Islet of Langerhans (tissue), 1 donor: ENCODE measurements at regions not wholly inside any gene's neighbourhood (a gene's known extent, or its start where the extent isn't known, plus 50 kb on each side); places are given as distances from the start of the nearest gene placed in this dataset.

ENCODE experiments used
- FAIRE-seq: peaks from one replicate; lab custom pipeline; 2011; peaks lifted over from hg19 to GRCh38; lab: Jason Lieb, UNC

DNA sequence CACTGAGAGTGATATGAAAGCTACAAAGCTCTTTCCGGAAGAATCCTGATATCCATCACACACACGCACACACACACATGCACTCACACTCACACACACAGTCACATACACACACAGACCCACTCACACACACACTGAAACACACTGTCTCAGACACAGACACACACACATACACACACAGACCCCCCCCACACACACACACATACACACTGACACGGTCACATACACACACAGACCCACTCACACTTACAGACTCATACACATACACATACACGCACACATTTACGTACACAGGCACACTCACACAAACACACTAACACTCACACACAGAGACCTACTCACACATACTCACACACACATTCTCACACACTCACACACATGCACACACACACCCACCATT lies 58.6 kb downstream of the LIG4 start:
- no peak for FAIRE-seq

DNA sequence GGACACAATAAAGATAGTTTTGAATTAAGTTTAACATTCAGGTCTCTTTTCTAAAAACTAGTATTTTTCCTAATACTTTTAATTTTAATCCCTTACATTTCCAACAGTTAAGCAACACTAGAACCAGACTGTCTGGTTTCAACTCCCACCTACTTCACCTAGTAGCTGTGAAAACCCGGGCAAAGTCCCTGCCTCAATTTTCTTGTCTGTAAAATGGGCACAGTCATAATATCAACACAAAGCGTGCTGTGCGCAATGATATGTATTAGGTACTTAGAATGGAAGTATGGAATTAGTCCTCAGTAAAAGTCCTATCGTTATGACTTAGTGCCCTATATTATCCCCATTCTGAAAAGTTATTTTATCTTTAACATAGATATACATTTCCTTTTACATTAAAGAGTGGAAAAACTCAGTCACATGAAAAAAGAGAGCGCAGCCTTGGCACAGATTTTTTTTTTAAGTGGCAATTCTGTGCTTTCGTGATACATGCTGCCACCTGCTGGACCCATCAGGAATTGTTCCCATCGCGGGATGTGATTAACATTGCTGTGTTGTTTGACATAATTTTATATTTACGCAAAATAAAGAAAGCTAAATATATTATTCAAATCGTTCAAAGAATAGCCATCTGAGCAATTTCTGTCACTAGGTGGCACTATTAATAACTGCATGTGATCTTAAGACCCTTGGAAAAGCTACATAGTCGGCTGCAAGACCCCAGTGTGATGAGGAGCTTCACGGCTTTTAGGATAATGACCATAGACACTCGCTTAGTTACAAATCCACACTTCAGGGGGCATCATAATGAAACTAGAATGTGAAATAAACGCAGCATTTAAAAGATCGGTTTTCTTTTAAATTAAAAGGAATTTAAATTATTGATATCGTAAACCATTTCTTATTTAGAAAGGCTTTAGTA lies 59.9 kb downstream of the LIG4 start:
- FAIRE-seq = peak; percentile 95

GRCh38 chr13:108154421-108154858 lies 60.9 kb downstream of the LIG4 start:
- FAIRE-seq = no peak

DNA sequence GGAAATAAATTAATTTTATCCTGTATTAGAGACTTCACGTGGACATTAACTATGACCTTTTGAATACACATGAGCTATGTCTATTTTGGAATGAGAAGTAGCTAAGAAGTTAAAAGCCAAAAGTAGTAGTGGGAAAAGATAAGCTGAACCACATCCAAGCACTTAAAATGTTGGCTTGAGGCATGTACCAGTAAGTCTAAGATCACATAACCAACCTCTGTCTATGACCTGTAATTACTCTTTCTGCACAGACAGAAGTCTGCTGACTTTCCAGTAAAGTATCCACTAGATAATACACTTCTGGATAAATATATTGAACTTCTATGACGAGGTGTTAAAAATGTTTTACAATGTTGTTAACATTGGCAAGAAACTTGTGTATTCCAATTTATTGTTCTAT lies 68.7 kb downstream of the LIG4 start:
- FAIRE-seq = no peak

DNA sequence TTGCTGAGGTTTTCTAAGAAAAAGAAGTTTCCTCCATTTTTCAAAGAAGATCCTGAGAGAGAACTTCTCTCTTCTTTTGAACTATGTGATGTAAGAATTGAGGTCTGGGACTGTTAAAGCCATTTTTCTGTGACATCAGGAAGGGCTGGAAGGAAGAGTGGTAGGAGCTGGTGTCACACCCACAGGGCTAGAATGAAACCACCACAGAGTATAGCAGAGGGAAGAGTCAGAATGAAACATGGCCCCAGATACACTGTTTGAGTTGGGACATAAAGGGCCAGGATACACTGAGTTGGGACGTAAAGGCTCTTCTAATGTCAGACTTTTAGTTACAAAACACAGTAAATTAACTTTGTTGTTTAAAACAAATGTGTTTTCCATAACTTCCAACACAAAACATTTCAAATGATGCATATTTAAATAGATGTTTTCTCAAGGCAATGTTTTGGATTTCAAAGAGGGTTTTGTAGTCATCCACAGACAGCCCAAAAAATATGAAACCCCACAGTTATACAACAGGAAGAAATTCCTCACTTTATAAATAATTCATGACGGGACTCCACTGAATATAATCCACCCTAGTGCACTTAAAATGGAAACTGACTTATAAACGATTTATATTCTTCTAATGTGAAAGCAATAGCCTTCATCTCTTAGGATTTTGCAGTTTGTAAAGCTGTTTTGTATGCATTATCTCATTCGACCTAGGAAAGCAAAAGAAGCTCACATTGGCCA lies 72.5 kb downstream of the LIG4 start:
- no peak for FAIRE-seq

DNA sequence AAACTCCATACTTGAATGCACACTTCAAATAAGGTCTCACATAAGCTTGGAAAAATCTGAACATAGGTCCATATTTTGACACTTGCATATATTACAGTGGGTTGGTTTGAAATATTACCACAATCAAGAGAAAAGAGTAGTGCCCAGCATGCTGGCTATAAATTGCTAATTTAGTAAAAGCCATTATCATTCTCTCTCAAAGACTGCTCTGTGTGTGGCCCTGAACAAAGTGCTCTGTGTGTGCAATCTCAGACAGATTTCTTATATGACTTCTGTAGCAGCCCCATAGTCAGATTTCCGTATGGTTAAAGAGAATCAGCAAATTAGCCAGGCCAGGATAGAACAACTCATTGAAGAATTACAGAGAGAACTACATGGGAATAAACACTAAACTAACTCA lies 78.2 kb downstream of the LIG4 start:
- no peak for FAIRE-seq

DNA sequence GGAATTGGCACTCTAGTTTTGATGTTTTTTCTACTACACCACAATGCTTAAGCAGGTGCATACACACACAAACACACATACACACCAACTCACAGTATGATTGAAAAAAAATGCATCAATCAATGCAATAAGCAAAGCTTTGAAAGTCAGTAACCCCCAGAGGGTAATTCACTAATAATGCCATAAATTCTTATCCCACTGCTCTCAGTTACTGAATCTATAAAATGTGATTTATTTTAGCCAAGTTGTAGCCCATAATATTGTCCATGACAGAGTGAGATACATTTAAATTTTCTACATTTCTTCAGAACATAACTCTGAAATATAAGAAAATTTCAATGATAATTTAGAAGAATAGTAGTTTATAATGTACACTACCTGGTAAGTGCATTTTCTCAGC lies 87.9 kb downstream of the LIG4 start:
- no peak for FAIRE-seq

DNA sequence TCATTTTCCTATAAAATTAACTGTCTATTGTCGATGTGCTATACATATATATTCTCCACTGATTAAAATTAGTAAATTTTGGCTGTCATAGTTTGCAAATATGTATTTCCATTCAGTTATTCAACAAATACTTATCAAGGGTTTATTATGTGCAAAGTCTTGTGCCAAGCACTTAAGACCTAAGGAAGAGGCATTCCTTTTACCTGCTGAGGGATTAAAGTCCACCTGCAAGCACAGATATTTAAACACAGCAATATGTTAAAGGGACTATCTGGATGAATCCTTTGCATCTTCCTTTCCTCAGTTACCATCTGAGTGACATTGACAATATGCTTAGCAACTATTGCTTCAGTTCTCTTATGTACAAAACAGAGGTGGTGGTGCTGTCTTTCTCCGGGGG lies 89.3 kb downstream of the LIG4 start:
- FAIRE-seq = no peak

DNA sequence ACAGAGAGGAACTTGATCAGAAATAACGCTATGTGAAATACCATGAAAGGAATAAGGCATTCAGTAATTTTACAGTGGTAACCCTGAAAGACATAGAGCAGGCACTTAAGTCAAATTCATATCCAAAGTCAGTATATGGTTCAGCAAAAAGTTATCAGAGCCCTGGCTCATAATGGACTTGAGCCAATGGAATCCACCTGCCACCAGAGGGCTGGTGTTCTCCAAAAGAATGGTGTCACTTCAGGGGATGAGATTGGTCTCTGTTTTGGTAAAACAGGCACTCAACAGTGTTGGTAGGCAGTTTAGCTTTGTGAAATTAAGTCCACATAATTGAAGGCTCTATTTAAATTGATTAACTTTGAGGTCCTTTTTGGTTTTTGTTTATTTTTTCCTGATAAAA lies 93.9 kb downstream of the LIG4 start:
- FAIRE-seq = no peak

DNA sequence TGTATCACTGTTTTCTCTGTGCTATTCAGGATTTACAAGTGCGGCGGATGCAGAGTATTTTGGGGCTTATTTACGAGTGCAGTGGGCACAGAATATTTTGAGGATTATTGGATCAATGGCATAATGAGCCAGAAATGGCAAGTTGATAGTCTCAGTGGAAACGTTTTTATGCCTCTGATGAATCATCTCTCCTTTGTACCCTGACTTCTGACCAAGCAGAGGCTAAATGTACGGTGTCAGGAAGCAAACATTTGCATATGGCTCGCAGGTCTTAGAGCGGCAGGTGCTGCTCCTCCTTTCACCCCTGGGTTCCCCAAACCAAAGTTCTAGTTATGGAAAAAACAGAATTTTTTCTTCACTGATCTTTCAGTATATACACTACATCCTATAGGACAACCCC lies 94.5 kb downstream of the LIG4 start:
- no peak for FAIRE-seq

GRCh38 chr13:108120302-108120701 lies 95.0 kb downstream of the LIG4 start:
- no peak for FAIRE-seq

DNA sequence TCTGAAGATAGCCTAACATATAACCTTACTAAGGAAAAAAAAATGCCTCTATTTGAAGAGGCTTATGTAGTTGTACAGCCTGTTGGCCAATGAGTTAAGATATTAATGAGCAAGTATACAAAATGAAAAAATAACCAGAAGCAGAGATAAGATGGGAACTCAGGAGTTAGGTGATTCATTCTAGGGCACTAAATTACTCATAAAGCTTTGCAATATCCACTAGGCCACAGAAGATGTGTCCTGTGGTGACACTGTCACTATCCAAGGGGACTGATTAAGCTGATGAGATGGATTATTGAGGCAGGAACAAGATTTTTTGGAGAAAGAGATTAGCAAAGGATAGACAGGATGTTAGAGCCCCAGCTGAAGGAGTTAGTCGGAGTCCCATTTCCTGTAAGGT lies 99.6 kb downstream of the LIG4 start:
- FAIRE-seq = no peak

DNA sequence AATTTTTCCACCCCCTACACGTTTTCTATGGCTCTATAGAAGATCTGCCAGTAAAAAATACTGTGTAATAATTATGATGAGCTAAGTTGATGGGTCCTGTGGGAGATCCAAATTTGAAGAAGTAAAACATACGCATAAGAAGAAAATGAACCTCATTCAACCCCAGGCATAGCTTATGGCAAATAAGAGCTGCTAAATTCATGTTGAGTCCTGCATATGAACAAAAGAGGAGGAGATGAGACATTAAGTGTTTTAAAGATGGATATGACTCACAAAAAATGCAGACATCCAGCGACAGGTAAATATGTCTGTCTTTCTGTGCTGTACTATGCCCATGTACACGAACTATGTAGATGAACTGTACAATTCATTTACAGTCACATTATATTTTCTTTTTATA lies 101.9 kb downstream of the LIG4 start:
- FAIRE-seq = no peak

GRCh38 chr13:108104736-108105135 lies 110.6 kb downstream of the LIG4 start:
- FAIRE-seq = no peak

- no peak for FAIRE-seq
These were observed 112.6 kb downstream of the LIG4 start for GRCh38 chr13:108102771-108103170.

- no peak for FAIRE-seq
These were observed 118.9 kb downstream of the LIG4 start for GRCh38 chr13:108096301-108096915.

- no peak for FAIRE-seq
These were observed 120.3 kb downstream of the LIG4 start for GRCh38 chr13:108095036-108095435.

DNA sequence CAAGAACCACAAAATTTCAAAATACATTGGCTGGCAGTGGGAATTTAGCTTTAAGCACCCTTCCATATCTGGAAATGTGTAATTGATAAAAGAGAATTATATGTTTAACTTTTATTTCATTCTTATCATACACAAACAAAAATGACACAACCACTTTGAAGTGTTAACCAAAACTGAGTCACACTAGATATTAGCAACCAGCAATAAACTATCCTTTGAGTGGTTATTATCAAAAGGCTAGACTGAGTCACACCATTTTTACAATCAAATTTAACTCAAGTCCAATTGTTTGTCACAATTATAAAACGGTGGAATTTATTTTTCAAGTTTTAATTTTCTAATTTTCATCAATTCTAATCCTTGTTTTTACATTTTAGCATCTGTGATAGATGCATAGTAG lies 121.7 kb downstream of the LIG4 start:
- peak; percentile 53 for FAIRE-seq

DNA sequence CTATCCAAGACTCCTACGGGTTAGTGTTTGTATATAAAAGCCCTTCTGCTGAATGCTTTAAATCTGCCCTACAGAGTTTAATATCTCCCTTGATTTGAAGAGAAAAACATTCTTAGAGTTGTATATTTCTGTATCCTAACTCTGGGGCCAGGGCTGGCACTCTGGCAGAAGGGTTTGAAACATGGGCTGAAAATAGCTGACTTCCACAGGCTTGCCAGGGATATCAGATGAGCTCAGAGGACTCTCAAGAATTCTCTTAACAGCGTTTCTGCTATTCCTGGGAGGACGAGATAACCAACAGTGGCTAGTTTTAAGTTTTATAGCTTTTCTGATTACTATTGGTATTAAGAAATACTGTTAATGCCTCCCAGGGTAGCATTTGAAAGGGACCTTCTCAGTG lies 127.5 kb downstream of the LIG4 start:
- FAIRE-seq = no peak

DNA sequence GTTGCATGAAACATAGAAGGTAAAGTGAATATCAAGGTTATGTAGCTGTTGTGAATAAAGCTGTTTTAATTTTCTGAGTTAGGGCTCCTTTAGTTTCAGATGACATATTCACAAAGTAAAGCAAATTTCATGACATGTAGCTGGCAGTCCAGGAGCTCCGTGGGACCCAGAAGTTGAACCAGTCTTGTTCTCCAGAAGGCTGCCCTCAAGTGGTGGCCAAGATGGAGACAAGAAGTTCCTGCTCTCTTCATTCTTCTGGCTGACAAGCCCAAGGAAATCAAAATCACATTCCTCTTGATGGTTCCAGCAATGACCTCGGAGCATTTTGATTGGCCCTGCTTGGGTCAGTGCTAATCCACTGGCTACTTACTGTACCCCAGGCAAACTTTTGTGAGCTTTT lies 128.7 kb downstream of the LIG4 start:
- no peak for FAIRE-seq

DNA sequence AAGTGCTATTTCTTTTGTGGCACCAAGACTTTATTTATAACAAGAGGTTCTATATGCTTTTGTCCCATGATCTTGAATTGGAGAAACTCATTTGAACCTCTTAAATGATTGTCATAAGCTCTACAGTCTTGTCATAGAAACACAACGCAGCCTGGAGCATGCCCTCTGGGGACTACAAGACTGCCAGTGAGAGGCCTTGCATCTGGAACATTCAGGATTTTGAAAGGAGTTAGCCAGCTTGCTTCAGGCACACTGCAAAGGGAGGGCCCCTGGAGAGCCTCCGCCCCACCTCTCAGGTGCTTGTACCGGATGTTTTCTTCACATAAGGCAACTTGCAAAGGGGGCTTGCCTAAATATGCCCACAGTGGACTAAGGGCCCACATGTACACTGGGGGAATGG lies 130.5 kb downstream of the LIG4 start:
- FAIRE-seq = no peak

GRCh38 chr13:108083056-108083455 lies 132.3 kb downstream of the LIG4 start:
- FAIRE-seq = no peak

GRCh38 chr13:108082481-108082880 lies 132.9 kb downstream of the LIG4 start:
- FAIRE-seq = no peak
